ENCODE measurements at regions not wholly inside any gene's neighbourhood (a gene's known extent, or its start where the extent isn't known, plus 50 kb on each side); places are given as distances from the start of the nearest gene placed in this dataset.

DNA sequence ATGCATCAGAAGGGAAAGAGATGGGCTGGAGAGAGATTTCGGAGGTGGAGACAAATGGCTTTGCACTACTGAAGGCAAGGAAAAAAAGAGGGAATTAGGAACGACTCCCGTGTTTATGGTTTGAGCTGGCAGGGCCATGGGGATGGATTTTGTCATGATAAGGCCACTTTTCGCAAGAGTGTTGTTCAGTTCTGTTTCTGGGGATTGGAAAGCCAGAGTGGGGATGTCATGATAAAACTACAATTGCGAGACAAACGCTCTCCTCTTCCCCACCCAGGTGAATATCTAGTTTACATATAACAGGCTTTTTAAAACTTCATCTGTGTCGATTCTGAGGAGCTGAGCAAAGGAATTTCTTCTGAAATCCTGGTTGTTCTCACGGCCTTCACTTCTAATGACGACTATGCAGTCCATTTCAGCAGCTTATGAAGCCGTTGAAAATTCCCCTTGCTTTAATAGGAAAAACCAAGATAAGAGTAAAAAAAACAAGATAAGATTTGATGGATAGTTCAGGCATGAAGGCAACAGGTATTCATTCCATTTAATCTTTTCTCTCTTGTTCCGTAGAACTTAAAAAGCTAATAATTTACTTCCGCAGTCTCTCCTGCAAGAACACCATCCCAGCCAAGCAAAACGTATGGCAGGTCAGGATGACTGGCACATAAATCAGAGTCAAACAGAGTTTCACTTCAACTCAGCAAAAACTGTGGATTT, 245.6 kb upstream of the PITRM1 start:
- TF ChIP-seq, protein P1, sequence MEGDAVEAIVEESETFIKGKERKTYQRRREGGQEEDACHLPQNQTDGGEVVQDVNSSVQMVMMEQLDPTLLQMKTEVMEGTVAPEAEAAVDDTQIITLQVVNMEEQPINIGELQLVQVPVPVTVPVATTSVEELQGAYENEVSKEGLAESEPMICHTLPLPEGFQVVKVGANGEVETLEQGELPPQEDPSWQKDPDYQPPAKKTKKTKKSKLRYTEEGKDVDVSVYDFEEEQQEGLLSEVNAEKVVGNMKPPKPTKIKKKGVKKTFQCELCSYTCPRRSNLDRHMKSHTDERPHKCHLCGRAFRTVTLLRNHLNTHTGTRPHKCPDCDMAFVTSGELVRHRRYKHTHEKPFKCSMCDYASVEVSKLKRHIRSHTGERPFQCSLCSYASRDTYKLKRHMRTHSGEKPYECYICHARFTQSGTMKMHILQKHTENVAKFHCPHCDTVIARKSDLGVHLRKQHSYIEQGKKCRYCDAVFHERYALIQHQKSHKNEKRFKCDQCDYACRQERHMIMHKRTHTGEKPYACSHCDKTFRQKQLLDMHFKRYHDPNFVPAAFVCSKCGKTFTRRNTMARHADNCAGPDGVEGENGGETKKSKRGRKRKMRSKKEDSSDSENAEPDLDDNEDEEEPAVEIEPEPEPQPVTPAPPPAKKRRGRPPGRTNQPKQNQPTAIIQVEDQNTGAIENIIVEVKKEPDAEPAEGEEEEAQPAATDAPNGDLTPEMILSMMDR (IDR thresholded peaks at IDR 0.05), result no peak
- TF ChIP-seq POLR2AphosphoS5 (IDR thresholded peaks at IDR 0.05), result no peak
- TF ChIP-seq POLR2A (IDR thresholded peaks at IDR 0.05), result no peak
- no peak for TF ChIP-seq EP300 (IDR thresholded peaks at IDR 0.05)

Data from stomach (tissue), 4 donors.